NCI-H748 (cell line): ENCODE measurements at regions not wholly inside any gene's neighbourhood (a gene's known extent, or its start where the extent isn't known, plus 50 kb on each side); places are given as distances from the start of the nearest gene placed in this dataset.
A peak's percentile ranks its signal among the peaks of the same experiment; 100 is the strongest.

Experiments
- DNase-seq: peaks from one replicate; lab custom pipeline; 2025; ENCODE audit not compliant: unreplicated experiment; lab: John Stamatoyannopoulos, UW

- DNase-seq, result peak; percentile 32
Observed at GRCh38 chr4:90007494-90008167, 113.0 kb downstream of the MMRN1 start.

DNA sequence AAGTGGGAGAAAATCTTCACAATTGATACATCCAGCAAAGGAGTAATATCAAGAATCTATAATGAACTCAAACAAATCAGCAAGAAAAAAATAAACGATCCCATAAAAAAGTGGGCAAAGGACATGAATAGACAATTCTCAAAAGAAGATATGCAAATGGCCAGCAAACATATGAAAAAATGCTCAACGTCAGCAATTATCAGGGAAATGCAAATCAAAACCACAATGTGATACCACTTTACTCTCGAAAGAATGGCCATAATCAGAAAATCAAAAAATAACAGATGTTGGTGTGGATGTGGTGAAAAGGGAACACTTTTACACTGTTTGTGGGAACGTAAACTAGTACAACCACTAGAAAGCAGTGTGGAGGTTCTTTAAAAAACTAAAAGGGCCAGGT lies 114.3 kb upstream of the CCSER1 start:
- DNase-seq, result no peak

DNA sequence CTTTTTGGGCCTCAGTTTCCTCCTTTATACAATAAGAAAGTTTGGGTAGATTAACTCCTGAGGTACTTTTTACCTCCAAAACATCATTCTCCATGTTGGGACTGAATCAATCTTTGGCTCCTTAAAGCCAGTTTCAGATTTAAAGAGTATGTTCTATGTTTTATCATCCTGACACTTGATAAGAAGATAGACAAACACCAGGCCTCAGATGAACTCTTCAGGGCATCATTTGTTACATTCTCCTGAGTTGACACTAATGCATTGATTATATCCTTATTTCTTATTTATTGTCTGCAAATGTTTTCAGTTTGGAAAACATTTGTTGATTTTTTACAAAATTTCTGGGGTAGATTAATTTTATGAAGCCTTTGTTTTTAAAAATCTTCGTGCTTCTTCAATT lies 102.7 kb upstream of the CCSER1 start:
- DNase-seq, result no peak

GRCh38 chr4:90025248-90025647 lies 101.9 kb upstream of the CCSER1 start:
- no peak for DNase-seq

DNA sequence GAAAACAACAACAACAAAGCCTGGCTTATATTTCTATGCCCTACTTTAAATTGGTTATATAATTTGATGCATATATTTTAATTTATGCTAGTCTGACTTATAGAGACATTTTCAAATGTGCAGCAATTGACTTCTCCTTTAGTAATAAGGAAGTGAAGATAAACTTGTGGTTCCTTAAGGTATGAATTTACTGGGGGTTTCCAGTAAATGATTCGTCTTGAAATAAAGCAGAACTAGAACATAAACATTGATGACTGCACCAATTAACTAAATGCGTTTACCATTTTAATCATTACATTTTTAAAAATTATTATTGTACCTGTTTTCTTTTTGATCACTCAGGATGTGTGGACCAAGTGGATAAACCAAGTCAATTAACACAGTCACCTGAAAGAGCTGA lies 99.6 kb upstream of the CCSER1 start:
- no peak for DNase-seq

- DNase-seq, result peak; percentile 67
Observed at GRCh38 chr4:90028460-90028859, 98.7 kb upstream of the CCSER1 start.

DNA sequence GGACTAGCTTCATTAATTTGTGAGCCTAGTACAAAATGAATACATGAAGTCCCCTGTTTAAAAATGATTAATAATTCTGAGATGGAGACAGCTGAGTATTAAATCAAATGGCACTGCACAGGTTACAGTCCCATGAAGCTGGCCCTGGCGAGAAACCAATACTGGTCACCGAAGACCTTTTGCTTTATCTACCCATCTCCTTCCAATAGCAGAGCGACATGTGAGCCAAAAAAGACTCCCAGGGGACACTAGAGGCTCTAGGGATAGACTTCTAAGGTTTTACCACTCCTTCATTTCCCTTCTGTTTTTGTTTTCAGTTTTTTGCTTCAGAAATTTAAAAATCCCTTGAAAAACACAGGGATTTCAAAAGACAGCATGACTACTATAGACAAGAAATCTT lies 97.0 kb upstream of the CCSER1 start:
- no peak for DNase-seq

GRCh38 chr4:90030953-90031352 lies 96.2 kb upstream of the CCSER1 start:
- peak; percentile 8 for DNase-seq

DNA sequence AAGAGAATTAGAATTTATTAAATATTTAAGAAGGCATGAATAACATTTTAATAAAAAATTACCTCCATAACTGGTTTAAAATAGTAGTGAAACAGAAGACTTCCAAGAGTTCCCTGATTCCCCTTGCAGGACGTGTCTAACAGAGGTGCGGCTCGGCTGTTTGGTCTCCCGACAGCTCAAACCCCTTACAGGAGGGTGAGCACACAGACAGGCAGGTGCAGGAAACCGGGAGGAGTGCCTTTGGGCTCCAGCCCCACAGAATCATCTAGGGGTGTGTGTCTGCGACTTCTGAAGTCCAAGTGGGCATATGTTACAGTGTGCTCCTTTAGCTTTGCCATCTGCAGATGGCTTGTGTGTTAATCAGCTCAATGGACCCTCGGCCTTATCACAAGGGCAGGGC lies 88.1 kb upstream of the CCSER1 start:
- no peak for DNase-seq

DNA sequence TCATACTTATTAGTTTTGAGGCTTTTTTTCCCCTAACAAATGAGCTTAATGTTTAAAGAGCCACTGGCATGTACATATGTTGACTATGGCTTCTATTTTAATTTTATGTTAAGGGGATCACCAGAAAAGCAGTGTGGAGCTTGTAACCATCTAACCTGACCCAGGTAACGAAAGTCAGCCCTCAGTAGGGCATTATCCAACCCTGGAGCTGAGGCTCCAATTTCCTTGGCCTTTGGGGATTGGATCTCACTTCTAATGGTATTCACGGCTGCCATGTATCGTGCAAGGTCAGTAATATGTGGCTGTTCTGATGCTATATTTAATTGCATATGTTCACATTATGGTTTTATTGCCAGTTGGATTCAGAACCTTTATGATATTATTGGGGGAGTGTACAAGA lies 75.2 kb upstream of the CCSER1 start:
- DNase-seq, result no peak

DNA sequence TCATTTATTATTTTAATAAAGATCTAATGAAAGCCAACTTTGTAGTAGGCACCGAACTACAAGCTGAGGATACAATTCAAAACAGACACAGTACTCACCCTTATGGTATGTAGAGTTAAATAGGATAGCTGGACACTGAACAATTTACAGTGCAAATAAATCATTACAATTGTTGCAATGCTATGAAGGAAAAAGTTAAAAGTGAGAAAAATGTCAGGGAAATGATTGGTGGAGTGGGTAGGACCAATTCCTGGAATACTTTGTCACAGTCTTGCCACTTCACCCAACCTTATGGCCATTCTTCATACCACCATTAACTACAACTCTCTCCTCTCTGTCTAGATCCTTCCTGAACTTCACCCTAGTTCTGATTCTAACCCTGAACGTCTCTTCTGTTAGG lies 70.1 kb upstream of the CCSER1 start:
- no peak for DNase-seq

DNA sequence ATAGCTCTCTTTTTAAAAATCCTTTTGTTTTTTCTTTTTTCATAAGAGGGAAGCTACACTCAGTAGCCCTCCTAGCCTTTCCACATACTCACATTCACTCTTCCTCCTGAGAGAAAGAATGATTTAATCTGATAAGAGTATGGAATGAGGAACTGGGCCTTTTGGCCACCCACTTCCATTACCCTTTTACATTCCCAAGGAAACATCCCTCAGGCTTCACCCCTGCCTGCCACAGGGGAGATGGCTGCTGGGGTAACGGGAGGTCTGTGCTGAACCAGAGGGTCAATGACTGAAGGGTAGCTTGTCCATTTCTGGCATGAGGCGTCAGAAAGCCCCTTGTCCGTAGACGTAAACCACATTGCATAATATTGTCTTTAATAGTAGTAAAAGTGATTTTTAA lies 67.2 kb upstream of the CCSER1 start:
- DNase-seq, result no peak

DNA sequence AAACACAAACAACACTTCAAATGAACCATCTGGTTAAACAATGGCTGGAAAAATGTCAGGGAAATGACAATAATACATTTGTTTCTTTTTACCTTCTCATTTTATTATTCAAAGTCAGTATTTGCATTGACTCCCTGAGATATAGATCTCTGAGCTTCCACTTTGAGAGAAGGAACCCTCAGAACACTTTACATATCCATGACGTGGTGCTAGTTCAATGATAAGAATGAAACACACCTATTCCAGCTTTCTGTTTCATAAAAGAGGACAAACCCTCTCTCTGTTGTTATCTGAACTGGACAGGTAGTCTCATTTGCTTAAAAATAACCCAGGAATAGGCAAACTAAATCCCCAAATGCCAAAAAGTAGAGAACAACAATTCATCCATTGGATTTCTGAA lies 65.3 kb upstream of the CCSER1 start:
- no peak for DNase-seq

DNA sequence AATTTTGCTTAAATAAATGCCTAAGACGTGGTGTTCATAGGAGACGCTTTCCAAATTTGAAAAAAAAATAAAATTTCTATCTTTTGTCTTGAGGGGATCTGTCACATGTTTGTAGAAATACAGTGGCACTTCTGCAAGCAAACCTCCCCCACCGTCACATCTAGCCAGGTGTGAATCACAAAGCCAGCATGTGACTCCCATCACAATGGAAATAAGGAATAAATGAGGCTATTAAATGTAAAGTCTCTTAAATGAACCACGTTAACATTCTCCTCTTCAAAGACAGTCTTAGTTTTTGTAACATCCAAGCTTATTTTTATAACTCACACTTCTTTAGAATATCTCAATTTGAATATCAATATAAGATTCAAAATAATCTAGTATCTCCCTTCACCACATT lies 63.0 kb upstream of the CCSER1 start:
- no peak for DNase-seq

GRCh38 chr4:90069151-90069550 lies 58.0 kb upstream of the CCSER1 start:
- DNase-seq, result no peak

DNA sequence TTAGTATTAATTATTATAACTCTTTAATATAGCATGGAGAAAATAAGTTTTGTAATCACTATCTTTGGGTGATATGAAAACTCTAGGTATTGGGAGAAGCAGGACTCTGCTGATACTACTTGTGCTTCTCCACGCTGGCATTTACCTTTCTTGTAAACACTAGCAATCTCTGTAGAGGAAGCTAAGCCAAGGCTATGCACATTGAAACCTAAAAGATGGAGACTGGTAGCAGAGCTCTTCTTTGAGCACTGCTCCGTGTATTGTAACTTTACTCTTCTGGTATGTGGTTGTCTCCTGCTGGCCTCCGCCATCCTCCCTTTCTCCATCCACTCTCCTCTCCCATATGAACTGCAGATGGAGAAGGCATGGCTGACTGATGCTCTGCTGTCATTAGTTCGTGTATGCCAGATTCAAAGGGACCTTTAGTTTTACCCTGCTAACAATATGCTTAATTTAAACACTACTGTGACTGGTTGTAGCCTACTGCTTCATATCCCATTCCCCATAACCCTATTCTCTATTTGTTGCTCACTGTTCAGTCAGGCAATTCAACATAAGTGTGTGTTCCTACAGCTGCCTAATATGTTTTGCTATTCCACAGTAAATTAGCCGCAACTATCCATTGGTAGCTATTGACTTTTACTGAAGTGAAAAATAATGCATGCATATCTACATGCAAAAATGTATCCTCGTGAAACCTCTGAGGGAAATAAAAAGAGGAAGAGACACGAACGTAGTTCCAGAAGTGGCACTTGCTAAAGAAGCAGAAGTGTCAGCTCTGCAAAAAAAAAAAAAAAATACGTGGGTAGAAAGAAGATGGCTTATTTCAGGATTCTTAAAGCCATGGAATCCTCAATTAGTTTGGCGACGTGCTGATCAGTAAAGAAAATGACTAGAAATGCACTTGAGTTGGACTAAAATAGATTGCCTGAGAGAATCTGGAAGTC lies 55.6 kb upstream of the CCSER1 start:
- no peak for DNase-seq

DNA sequence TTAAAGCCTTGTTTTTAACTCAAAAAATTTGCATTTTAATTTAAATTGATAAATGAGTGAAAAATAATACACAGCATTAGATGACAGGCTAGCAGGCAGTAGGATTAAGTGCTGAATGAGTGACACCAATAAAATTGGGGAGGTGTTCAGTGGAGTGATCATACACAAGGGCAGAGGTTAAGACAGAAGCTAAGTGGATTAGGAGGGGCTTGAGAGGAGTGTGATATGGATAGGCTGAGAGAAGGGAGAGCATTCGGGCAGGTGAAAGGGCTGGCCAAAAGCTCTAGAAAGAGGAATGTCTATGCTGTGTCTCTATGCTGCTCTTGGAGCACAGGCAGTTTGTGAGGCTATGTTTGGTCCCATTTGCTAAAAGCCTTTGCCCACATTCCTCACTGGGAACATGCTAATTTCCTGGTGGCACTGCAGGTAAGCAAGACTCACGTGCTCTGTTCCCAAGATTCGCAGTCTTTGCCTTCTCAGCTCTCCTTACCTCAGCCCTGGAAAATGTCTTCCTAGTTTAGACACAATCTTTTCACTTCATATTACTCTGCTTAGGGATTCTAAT lies 52.8 kb upstream of the CCSER1 start:
- no peak for DNase-seq
